ENCODE measurements at regions not wholly inside any gene's neighbourhood (a gene's known extent, or its start where the extent isn't known, plus 50 kb on each side); places are given as distances from the start of the nearest gene placed in this dataset.
"Not testable (repeated sequence)": the region's sequence is repeated elsewhere in the genome, so short reads cannot be mapped to it uniquely, and the experiment has no call there.

DNA sequence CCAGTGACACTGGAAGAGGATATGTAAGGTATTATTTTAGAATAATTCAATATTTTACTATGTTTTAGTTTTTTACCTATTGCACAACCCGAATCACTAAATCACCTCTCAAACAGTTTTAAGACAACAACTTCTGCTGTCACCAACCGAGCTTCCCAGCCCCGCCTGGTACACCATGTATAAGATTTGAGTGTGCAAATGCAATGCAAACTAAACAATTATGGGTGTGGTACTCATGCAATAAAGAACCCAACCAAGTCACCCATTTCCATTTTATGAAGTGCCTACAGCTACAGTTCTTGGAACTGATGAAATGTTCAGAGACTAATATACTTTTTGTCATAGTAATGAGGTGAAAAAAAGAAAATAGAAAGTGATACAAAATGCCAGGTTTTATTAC is 256.2 kb downstream of the TAFA4 start:
- DNase-seq: no peak

DNA sequence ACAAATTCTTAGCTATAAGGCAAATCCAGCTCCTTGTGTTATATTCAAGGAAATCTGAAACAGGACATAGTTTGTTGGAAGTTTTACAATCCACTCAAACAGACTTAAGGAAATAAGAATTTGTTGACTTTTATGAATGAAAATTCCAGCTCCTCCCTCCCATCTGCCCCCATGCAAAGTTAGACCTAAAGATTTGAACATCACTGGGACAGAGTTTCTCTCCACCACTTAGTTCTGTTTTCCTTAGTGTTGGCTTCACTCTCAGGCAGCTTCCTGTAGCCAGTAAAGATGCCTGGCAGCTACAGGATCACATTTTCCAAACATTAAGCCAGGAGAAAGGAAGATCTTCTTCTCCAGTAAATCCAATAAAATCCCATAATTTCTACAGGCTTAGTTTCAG is 265.0 kb downstream of the TAFA4 start:
- no peak for DNase-seq

DNA sequence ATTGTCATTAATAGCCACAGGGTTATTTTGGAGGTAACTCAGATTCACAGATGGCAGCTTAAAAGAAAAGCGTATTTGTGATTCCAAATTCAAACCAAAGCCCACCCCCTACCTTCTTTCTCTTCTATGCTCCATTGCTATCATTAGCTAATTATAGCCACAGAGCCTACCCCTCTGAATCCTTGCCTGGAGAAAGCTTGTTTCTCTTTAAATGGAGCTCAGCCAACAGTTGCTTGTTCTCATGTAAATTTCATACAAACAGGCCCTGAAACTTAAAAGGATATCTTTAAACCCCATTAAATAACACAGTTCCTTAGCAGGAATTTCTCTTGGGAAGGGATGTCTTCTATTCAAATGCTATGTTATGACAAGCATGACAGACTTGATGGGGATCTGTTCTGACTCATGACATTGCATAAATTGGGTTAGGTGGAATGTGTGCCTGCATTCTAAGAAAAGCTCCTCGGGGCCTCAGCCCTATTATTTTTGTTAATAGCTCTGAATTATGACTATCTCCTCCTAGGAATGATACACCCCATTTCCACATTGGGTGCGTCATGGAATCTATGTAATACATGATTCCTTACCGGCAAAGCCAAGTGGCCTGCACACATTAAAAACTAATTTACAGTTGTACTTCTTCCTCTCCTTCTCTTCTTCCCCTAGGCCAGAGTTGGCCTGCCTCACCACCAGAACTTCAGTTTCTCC is 265.8 kb downstream of the TAFA4 start:
- no peak for DNase-seq

DNA sequence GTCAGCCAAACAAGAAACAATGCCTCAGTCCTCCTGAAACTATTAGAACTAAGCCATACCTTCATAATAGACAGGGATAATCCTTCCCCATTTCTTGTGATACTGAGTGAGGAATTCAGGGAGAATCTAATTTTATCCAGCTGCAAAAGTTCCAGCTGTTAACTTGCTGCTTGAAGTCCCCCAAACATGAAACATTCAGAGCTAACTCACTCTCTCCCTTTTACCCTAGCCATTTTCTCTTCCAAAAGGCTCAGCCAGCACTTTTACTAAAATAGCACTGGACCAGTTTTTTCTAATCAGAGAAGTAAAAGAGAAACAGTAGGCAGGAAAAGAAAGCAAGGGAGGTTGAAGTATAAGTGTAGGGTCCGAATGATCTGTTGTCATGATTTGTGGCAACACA is 268.1 kb downstream of the TAFA4 start:
- DNase-seq: no peak

DNA sequence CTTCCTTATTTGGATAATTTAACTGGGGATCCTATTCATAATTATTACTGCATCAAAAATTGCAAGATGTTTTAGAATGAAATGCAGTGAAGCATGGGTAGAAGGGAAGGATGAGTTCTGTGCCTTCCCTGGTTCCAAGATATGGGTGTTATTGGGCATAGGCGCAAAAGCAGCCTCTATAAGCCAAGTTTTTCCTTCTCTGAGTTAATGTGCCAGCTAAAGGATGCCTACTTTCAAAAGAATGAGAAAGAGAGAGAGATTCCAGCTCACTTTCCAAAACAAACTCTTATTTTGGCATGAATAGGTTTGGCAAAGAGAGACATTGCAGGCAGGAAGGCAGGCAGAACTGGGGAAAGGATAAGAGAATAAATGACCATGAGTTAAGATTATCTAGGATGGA is 270.2 kb downstream of the TAFA4 start:
- DNase-seq: no peak

DNA sequence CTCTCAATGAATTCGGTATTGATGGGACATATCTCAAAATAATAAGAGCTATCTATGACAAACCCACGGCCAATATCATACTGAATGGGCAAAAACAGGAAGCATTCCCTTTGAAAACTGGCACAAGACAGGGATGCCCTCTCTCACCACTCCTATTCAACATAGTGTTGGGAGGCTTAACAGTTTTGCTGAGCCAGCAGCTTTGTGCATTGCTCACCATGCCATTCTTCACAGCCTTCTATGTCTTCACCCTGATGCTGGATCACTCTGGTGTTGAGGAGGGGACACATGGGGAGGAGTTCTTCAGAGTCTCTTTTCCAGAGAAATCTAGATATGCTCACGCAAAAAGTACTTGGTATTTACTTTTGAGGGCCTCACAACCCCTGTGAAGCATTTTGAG is 281.7 kb downstream of the TAFA4 start:
- DNase-seq: not testable (repeated sequence)

DNA sequence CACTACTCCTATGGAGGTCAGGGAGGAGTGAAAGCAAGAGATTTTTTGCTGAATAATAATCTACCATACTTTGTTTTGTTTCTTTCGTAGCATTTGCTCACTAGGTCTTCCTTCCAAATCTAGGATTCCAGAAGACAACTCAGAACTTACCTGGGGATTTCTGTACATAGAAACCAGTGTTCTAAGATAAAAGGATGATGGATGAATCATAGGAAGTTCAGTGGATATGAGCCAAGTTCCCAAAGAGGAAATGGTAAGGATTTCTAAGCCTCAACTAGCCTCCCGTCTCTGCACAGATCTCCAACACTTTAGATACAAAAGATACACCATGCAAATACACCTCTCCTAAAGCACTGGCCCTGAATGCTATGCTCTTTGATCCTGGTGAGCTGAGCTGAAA is 283.9 kb downstream of the TAFA4 start:
- no peak for DNase-seq

DNA sequence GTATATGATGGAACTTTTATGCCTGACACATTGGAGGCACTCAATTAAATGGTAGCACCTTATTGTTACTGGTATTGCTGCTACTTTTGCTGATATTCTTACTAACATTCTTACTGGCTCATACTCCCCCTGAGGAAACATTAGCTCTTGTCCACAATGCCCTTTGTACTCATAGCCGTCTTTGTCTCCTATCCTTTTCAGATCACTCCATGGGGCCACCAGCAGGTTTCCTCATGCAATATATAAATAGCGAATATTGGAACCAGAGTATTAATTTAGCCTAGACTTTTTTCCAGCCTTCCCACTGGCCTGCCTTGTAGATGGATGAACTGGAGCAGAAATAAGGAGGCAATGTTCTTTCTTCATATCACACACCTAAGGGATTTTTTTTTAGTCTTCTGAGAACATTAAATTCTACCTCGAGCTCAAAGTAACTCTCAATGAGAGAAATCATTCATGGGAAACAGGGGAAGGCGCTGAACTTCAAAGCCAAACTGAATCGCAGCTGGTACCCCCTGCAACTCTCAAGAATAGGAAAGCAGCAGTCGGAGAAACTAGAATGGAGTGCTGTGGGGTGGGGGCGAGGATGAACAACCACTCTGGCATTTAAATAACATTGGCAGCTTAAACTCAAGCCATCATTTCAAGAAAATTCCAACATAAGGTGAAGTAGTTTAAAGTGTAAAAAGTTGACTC is 300.3 kb downstream of the TAFA4 start:
- DNase-seq: no peak

DNA sequence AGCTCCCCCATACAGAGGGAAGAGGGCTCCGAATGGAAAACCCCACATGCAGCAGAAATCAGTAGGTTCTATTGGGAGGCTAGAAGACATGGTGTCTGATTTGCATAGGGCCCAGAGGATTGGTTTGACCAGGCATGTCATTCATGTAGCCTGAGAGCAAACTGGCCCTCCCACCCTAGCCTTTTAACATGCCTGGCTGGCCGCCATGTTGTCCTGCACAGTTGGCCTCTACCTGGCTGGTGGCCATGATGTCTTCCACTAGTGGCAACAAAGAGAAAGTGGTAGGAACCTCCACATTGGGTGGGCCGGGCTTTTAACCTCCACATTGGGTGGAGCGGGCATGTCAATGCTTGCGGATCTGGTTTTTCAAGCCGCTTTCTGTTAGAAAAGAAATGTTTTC is 312.1 kb downstream of the TAFA4 start:
- DNase-seq: no peak

DNA sequence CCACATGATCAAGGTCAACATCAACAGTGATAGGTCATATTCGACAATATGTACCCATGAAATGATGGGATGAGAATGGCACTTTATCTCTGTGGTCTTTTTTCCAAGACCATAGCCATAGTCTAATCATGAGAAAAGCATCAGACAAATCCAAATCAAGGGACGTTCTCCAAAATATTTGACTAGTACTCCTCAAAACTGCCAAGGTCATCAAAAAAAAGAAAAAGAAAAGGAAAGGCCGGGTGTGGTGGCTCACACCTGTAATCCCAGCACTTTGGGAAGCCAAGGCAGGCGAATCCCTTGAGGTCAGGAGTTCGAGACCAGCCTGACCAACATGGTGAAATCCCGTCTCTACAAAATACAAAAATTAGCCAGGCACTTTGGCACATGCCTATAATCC is 318.3 kb downstream of the TAFA4 start:
- DNase-seq: no peak

DNA sequence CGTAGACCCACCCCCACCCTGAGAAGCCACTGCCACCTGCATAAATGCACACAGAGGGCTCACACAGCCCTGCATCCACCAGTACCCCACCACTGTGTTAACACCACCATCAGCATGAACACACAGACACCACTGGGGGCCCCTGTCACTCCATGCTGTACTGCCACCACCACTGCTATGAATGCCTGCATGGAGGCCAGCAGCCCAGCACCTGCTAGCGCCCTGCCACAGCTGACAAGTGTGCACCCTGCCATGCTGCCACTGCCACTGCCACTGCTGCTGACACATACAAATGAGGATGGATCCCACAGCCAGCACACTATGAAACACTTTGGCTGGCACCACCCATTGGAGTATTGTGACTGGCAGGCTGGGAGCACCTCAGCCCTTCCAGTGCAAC is 361.0 kb downstream of the TAFA4 start:
- DNase-seq: no peak

DNA sequence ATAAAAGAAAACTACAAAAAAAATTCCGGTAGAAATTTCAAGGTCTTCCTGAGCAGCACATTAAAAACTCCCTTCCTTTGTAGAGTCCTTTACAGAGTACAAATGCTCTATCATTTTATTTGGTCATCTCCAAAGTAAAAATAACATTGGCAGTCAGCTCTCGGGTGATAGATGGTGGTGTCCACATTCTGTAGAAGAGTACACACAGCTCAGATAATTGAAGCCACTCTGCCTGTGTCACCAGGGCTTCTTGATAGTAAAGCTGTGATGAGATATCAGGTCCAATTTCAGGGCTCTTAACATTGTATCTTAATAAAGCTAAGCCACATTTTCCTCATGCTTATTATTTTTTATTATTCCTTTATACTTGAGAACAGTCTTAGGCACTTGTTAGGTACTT is 371.6 kb downstream of the TAFA4 start:
- DNase-seq: no peak

DNA sequence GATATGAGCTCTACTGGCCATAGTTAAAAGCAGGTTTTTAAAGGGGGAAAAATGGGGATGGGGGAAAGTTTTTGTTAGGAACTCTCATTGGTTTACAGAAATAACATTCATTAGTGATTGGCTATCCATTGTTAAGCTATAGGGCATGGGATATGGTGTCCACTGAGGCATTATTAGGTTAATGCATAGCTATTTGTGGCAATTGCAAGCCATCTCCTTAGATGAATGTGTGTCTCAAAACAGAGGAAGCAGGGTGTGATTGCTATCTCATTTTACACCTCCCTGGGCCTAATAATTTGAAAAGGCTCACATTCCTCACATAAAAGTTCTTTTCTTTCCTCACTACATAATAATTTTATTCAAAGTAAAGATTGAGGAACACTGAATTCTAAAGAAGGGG is 396.6 kb downstream of the TAFA4 start:
- DNase-seq: no peak

DNA sequence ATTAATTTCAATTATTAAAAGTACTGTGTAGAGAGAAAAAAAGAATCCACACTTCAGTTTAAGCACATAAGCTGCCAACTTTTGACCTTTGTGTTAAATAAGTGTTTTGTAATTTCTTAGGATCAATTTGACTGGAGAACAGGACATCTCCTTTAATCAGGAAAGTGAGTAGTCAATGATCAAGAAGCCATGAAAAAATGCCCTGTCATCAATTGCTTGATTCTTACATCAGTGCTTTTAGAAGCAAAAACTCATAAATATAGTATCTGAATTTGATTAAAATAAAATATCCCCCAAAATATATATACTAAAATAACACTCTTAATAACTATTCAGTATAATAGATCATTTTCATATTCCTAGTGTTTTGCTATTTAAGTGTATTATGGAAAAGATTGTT is 409.0 kb downstream of the TAFA4 start:
- no peak for DNase-seq

DNA sequence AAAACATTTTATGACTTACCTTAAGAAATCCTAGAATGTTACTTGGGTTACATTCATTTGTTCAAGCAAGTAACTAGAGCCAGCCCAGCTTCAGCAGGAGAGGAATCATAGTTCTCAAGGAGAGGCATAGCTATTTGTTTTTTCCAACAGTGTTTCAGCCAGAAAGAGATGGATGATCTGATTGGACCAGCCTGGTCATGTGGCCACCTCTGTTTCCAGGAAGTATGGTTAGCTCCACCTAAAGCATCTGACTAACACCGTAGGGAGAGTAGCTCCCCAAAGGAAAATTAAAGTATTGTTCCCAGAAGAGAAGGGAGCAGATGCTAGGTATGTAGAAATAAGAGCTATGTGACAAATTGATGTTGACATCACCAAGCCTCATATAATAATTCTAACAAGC is 417.1 kb downstream of the TAFA4 start:
- DNase-seq: no peak

DNA sequence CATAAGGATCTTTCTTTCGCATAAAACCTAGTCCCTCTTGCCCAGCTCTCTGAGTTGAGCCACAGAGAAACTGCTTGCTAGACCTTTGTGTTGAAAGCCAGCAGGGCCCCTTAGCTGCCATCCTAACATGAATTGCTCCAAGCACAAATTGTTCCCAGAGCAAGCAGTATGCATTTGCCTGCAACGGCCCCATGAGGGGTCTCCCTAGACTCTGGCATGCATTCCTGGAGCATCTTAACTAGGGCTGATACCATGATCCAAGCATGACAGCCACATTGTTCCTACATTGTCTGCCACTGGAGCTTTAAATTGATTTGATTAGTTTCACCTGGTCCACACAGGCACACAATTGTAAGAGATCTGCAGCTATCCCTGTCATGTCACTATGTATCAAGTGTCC is 428.1 kb downstream of the TAFA4 start:
- DNase-seq: no peak

DNA sequence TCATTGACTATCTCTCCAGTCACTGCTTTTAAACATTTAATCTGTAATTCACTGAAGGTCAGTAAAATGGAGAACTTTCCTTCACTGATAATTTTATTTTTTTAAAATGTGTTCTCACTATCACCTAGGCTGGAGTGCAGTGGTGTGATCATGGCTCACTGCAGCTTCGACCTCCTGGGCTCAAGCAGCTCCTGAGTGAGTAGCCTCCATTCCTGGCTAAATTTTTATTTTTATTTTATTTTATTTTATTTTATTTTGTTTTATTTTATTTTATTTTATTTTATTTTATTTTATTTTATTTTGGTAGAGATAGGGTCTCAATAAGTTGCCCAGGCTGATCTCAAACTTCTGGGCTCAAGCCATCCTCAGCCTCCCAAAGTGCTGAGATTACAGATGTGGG is 446.5 kb downstream of the TAFA4 start:
- DNase-seq: not testable (repeated sequence)

DNA sequence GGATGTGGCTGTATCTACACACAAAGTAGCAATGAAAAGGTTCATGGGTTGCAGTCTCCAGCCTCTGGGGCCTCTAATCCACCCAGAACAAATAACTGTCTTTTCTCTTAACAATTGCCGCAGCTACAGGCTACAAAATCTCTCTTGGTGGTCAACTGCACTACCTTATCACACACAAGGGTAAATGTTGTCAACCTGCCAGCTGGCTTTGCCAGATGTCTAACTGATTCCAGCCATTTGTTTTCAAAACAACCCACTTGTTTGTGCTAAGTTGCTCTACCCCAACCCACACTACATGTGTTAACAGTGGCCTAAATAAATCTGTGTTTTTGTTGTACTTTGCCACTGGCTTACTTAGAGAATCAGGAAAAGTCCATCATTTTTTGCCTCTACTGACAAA is 447.3 kb downstream of the TAFA4 start:
- DNase-seq: no peak

DNA sequence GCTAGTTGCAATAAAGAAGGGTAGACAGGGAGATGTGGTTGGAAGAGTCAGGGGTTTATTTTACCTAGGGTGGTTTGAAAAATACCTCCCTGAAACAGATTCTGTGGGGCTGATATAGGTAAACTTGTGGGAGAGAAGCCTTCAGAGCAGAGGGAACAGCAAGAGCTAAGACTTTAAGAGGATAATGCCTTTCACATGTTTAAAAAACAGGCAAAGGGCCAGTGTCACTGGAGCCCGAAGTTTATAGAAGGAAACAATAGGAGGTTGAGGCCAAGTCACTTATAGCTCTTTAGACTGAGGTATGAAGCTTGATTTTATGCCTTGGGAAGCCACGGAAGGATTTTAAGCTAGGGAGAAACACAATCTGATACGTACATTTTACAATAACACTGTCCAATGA is 448.7 kb downstream of the TAFA4 start:
- no peak for DNase-seq

DNA sequence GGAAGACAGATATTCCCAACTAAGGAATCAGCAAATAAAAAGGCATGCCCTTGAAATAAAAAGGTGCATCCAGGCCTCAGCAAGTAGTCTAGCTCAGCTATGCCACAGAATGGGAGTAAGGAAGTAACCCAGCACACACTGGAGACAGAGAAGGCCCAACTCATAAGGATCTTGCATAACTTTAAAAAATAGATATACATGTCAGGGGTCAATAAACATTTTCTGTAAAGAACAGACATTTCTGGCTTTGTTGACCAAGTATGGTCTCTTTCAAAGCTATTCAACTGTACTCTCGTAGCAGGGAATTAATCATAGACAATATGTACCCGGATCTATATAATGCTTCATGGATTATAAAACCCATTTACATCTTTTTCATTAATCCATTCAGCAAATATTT is 449.3 kb downstream of the TAFA4 start:
- DNase-seq: no peak

DNA sequence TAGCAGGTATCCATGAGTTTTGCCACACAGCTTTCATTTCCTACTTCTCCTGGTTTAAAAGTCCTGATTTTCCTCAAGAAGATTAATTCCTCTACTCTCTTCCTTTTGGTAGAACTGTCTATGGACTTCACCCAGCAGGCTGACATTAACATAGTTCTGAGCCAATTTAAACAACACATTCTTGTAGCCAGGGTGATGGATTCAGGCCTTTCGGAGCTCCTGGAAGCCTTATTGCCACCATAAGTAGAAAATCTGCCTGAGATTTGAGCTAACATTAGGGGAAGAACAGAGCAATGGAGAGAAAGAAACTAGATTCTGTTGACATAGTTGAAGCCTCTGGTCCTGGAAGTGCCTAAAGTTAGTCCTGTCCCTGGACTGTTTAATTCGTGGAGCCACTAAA is 449.8 kb downstream of the TAFA4 start:
- DNase-seq: no peak

DNA sequence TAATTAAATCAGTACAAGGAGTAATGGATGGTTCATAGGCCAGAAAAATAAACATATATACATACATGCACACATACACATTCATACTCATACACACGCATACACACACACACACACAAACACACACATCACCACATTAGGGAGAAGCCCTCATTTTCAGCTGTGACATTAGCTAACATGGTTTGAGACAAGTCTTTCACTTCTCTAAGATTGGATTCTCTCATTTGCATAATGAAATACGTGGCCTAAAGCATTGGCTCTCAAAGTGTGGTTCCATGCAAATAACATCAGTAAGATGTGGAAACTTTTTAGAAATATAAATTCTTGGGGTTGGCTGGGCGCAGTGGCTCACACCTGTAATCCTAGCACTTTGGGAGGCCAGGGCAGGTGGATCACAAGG is 452.6 kb downstream of the TAFA4 start:
- no peak for DNase-seq

DNA sequence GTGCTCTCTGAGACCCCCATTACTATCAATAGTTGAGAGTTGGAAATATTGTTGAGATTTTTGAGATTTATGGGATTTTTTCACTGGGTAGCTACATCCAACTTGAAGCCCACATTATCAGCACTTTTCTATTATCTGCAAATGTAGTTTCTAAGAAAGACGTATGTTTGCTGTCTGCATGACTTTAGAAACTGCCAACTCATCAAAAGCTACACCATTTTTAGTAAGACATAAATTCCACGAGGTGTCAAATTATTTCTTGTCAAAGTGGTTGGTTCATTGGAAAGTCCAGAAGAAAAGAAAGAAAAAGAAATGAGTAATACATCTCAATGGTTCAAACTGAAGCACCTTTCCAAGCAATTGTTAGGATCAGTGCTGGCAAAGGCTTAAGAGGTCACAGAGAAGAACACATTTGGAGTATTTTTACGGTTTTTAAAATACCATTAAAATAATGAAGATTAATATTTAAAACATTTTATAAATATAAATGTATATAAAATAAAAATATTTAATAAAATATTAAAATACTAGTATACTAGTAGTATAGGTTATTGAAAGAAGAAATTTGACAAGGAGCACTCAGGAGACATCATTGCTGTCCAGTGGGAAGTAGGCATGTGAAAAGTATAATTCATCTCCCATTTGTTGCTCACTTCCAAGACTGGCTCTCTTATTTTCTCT is 463.5 kb downstream of the TAFA4 start:
- DNase-seq: no peak

DNA sequence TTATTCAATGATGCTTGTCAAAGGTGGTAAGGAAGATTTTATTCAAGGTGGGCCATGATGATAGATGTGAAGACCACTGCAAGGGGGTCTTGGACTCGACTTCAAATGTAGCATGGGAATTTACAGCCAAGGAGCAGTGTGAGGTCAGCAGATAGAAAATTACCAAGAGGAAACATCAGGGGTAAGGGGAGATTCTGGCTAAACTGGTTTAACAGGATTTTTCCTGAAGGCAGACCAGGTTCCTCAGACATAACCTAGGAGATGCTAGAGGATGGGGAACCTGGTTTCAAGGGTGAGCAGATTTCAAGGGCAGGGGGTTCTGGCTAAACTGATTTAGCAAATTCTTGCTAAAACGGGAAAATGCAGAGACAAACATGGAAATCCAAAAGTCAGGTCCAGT is 464.9 kb downstream of the TAFA4 start:
- no peak for DNase-seq

All from dermis blood vessel endothelial cell (primary cell).